ENCODE measurements at regions not wholly inside any gene's neighbourhood (a gene's known extent, or its start where the extent isn't known, plus 50 kb on each side); places are given as distances from the start of the nearest gene placed in this dataset.

DNA sequence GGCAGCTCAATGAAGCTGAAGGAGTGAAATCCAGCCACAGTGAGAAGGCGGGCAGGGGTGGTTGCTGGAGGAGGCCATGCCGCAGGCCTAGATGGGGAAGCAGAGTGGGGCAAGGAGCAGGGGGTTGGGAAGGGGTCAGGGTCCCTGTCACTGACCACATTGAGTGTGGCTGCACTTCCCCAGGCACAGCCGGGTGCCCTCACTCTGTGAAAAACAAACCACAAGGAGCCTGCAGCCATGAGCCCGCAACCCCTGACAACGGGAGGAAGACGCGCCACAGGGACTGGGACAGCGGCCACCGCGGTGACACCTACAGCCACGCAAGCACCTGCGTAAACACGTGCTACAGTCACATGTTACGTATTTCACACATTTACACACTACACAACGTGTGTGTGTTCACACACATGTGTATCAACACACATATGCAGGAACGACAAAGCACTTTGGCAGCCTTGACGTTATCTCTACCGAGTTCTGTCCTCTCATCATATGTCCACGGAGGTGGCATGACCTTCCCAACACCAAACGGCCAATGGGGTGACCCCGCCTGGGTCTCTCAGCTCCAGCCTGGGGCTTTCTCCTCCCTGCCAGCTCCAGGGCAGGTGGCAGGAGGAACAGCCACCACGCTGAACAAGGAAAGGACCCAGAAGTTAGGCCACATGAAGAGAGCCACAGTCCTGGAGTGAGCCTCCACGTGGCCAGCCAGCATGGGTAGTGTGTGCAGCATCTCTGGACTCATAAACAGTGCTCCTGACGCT lies 137.6 kb upstream of the RPS6KA2 start:
- TF ChIP-seq, protein P1, sequence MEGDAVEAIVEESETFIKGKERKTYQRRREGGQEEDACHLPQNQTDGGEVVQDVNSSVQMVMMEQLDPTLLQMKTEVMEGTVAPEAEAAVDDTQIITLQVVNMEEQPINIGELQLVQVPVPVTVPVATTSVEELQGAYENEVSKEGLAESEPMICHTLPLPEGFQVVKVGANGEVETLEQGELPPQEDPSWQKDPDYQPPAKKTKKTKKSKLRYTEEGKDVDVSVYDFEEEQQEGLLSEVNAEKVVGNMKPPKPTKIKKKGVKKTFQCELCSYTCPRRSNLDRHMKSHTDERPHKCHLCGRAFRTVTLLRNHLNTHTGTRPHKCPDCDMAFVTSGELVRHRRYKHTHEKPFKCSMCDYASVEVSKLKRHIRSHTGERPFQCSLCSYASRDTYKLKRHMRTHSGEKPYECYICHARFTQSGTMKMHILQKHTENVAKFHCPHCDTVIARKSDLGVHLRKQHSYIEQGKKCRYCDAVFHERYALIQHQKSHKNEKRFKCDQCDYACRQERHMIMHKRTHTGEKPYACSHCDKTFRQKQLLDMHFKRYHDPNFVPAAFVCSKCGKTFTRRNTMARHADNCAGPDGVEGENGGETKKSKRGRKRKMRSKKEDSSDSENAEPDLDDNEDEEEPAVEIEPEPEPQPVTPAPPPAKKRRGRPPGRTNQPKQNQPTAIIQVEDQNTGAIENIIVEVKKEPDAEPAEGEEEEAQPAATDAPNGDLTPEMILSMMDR (IDR thresholded peaks at IDR 0.05; ENCODE audit: low read length) = no peak
- no peak for TF ChIP-seq EZH2 (IDR thresholded peaks at IDR 0.05; ENCODE audit: borderline replicate concordance, low read length)

Data from OCI-LY1 (cell line).